ENCODE measurements at regions not wholly inside any gene's neighbourhood (a gene's known extent, or its start where the extent isn't known, plus 50 kb on each side); places are given as distances from the start of the nearest gene placed in this dataset.

- H3K36me3 ChIP-seq (ENCODE audit: control insufficient read depth, insufficient read depth, low read length, severe bottlenecking) = no peaks in the 10 kb centered on the region
- no peak overlapping the region for H3K4me3 ChIP-seq (ENCODE audit: low read length)
- H3K4me1 ChIP-seq (ENCODE audit: control insufficient read depth, insufficient read depth, low read length) = peaks cover 4% of the 10 kb centered on the region
- no peaks in the 10 kb centered on the region for H3K9me3 ChIP-seq (ENCODE audit: control insufficient read depth, low read length)
- DNase-seq (ENCODE audit: low read depth) = no peak
- H3K27me3 ChIP-seq (replicated peaks; ENCODE audit: control insufficient read depth, insufficient read depth, low read length) = peaks cover 3% of the 10 kb centered on the region
- no peak overlapping the region for H3K9ac ChIP-seq (ENCODE audit: low read length)
Measured at GRCh38 chr13:95368998-95369397, 67.7 kb upstream of the ABCC4 start.

GRCh38 chr13:95375706-95376105 is 74.5 kb upstream of the ABCC4 start:
- H3K9ac ChIP-seq (ENCODE audit: low read length) = no peak overlapping the region
- H3K9me3 ChIP-seq (ENCODE audit: control insufficient read depth, low read length) = peaks cover 2% of the 10 kb centered on the region
- peaks cover 13% of the 10 kb centered on the region for H3K27me3 ChIP-seq (replicated peaks; ENCODE audit: control insufficient read depth, insufficient read depth, low read length)
- no peak for DNase-seq (ENCODE audit: low read depth)
- H3K4me3 ChIP-seq (ENCODE audit: low read length) = no peak overlapping the region
- no peaks in the 10 kb centered on the region for H3K36me3 ChIP-seq (ENCODE audit: control insufficient read depth, insufficient read depth, low read length, severe bottlenecking)
- H3K4me1 ChIP-seq (ENCODE audit: control insufficient read depth, insufficient read depth, low read length) = peaks cover 10% of the 10 kb centered on the region

GRCh38 chr13:95378603-95379002 is 77.4 kb upstream of the ABCC4 start:
- Histone ChIP-seq H3K36me3 (ENCODE audit: control insufficient read depth, insufficient read depth, low read length, severe bottlenecking) (no peaks in the 10 kb centered on the region), H3K4me3 (ENCODE audit: low read length) (no peak overlapping the region), H3K9me3 (ENCODE audit: control insufficient read depth, low read length) (peaks cover 2% of the 10 kb centered on the region), H3K4me1 (ENCODE audit: control insufficient read depth, insufficient read depth, low read length) (peaks cover 18% of the 10 kb centered on the region), H3K9ac (ENCODE audit: low read length) (no peak overlapping the region), H3K27me3 (replicated peaks; ENCODE audit: control insufficient read depth, insufficient read depth, low read length) (peaks cover 10% of the 10 kb centered on the region)
- no peak for DNase-seq (ENCODE audit: low read depth)

GRCh38 chr13:95380468-95381211 is 79.4 kb upstream of the ABCC4 start:
- Histone ChIP-seq H3K4me3 (ENCODE audit: low read length) (peak overlapping the region; percentile 62), H3K27me3 (replicated peaks; ENCODE audit: control insufficient read depth, insufficient read depth, low read length) (no peaks in the 10 kb centered on the region), H3K4me1 (ENCODE audit: control insufficient read depth, insufficient read depth, low read length) (peaks cover 22% of the 10 kb centered on the region), H3K9ac (ENCODE audit: low read length) (peak overlapping the region; percentile 38), H3K9me3 (ENCODE audit: control insufficient read depth, low read length) (no peaks in the 10 kb centered on the region), H3K36me3 (ENCODE audit: control insufficient read depth, insufficient read depth, low read length, severe bottlenecking) (no peaks in the 10 kb centered on the region)
- peak; percentile 93 for DNase-seq (ENCODE audit: low read depth)

- no peaks in the 10 kb centered on the region for H3K9me3 ChIP-seq (ENCODE audit: control insufficient read depth, low read length)
- no peaks in the 10 kb centered on the region for H3K36me3 ChIP-seq (ENCODE audit: control insufficient read depth, insufficient read depth, low read length, severe bottlenecking)
- no peak for DNase-seq (ENCODE audit: low read depth)
- no peaks in the 10 kb centered on the region for H3K27me3 ChIP-seq (replicated peaks; ENCODE audit: control insufficient read depth, insufficient read depth, low read length)
- H3K4me3 ChIP-seq (ENCODE audit: low read length) = no peak overlapping the region
- peaks cover 23% of the 10 kb centered on the region for H3K4me1 ChIP-seq (ENCODE audit: control insufficient read depth, insufficient read depth, low read length)
- H3K9ac ChIP-seq (ENCODE audit: low read length) = peak overlapping the region; percentile 38
Measured at GRCh38 chr13:95381212-95381527, 79.9 kb upstream of the ABCC4 start.

GRCh38 chr13:95382411-95382810 is 81.2 kb upstream of the ABCC4 start:
- no peak for DNase-seq (ENCODE audit: low read depth)
- Histone ChIP-seq H3K4me1 (ENCODE audit: control insufficient read depth, insufficient read depth, low read length) (peaks cover 33% of the 10 kb centered on the region), H3K9me3 (ENCODE audit: control insufficient read depth, low read length) (no peaks in the 10 kb centered on the region), H3K9ac (ENCODE audit: low read length) (no peak overlapping the region), H3K36me3 (ENCODE audit: control insufficient read depth, insufficient read depth, low read length, severe bottlenecking) (no peaks in the 10 kb centered on the region), H3K4me3 (ENCODE audit: low read length) (no peak overlapping the region), H3K27me3 (replicated peaks; ENCODE audit: control insufficient read depth, insufficient read depth, low read length) (no peaks in the 10 kb centered on the region)

GRCh38 chr13:95382916-95383315 is 81.7 kb upstream of the ABCC4 start:
- Histone ChIP-seq H3K27me3 (replicated peaks; ENCODE audit: control insufficient read depth, insufficient read depth, low read length) (no peaks in the 10 kb centered on the region), H3K9me3 (ENCODE audit: control insufficient read depth, low read length) (no peaks in the 10 kb centered on the region), H3K9ac (ENCODE audit: low read length) (no peak overlapping the region), H3K4me3 (ENCODE audit: low read length) (no peak overlapping the region), H3K4me1 (ENCODE audit: control insufficient read depth, insufficient read depth, low read length) (peaks cover 38% of the 10 kb centered on the region), H3K36me3 (ENCODE audit: control insufficient read depth, insufficient read depth, low read length, severe bottlenecking) (no peaks in the 10 kb centered on the region)
- DNase-seq (ENCODE audit: low read depth) = no peak

GRCh38 chr13:95385373-95385772 is 84.1 kb upstream of the ABCC4 start:
- no peaks in the 10 kb centered on the region for H3K9me3 ChIP-seq (ENCODE audit: control insufficient read depth, low read length)
- peaks cover 35% of the 10 kb centered on the region for H3K4me1 ChIP-seq (ENCODE audit: control insufficient read depth, insufficient read depth, low read length)
- H3K27me3 ChIP-seq (replicated peaks; ENCODE audit: control insufficient read depth, insufficient read depth, low read length) = peaks cover 10% of the 10 kb centered on the region
- no peak overlapping the region for H3K9ac ChIP-seq (ENCODE audit: low read length)
- no peak overlapping the region for H3K4me3 ChIP-seq (ENCODE audit: low read length)
- DNase-seq (ENCODE audit: low read depth) = no peak
- H3K36me3 ChIP-seq (ENCODE audit: control insufficient read depth, insufficient read depth, low read length, severe bottlenecking) = no peaks in the 10 kb centered on the region

GRCh38 chr13:95385798-95386197 is 84.5 kb upstream of the ABCC4 start:
- no peak overlapping the region for H3K9ac ChIP-seq (ENCODE audit: low read length)
- no peaks in the 10 kb centered on the region for H3K36me3 ChIP-seq (ENCODE audit: control insufficient read depth, insufficient read depth, low read length, severe bottlenecking)
- no peak for DNase-seq (ENCODE audit: low read depth)
- no peak overlapping the region for H3K4me3 ChIP-seq (ENCODE audit: low read length)
- H3K27me3 ChIP-seq (replicated peaks; ENCODE audit: control insufficient read depth, insufficient read depth, low read length) = peaks cover 10% of the 10 kb centered on the region
- no peaks in the 10 kb centered on the region for H3K9me3 ChIP-seq (ENCODE audit: control insufficient read depth, low read length)
- peaks cover 31% of the 10 kb centered on the region for H3K4me1 ChIP-seq (ENCODE audit: control insufficient read depth, insufficient read depth, low read length)

- Histone ChIP-seq H3K27me3 (replicated peaks; ENCODE audit: control insufficient read depth, insufficient read depth, low read length) (peaks cover 10% of the 10 kb centered on the region), H3K9me3 (ENCODE audit: control insufficient read depth, low read length) (no peaks in the 10 kb centered on the region), H3K36me3 (ENCODE audit: control insufficient read depth, insufficient read depth, low read length, severe bottlenecking) (no peaks in the 10 kb centered on the region), H3K4me1 (ENCODE audit: control insufficient read depth, insufficient read depth, low read length) (peaks cover 26% of the 10 kb centered on the region), H3K9ac (ENCODE audit: low read length) (no peak overlapping the region), H3K4me3 (ENCODE audit: low read length) (no peak overlapping the region)
- no peak for DNase-seq (ENCODE audit: low read depth)
Measured at GRCh38 chr13:95386370-95386769, 85.1 kb upstream of the ABCC4 start.

GRCh38 chr13:95387733-95388207 is 86.5 kb upstream of the ABCC4 start:
- no peak overlapping the region for H3K4me3 ChIP-seq (ENCODE audit: low read length)
- H3K9me3 ChIP-seq (ENCODE audit: control insufficient read depth, low read length) = no peaks in the 10 kb centered on the region
- peak; percentile 31 for DNase-seq (ENCODE audit: low read depth)
- H3K36me3 ChIP-seq (ENCODE audit: control insufficient read depth, insufficient read depth, low read length, severe bottlenecking) = no peaks in the 10 kb centered on the region
- H3K27me3 ChIP-seq (replicated peaks; ENCODE audit: control insufficient read depth, insufficient read depth, low read length) = peaks cover 10% of the 10 kb centered on the region
- no peak overlapping the region for H3K9ac ChIP-seq (ENCODE audit: low read length)
- peaks cover 29% of the 10 kb centered on the region for H3K4me1 ChIP-seq (ENCODE audit: control insufficient read depth, insufficient read depth, low read length)
